OCI-LY7 (cell line): ENCODE measurements at regions not wholly inside any gene's neighbourhood (a gene's known extent, or its start where the extent isn't known, plus 50 kb on each side); places are given as distances from the start of the nearest gene placed in this dataset.

Source experiments
- BruUV-seq: library from RNA; stranded (reverse); fragments of 400-500 nt; replicated peaks from 2 replicates; lab custom pipeline; 2021; lab: Mats Ljungman, UMichigan
- CTCF ChIA-PET: fragments of 300-600 bp; sonication (Branson Sonifier 250); formaldehyde crosslinking; loops from one replicate; lab custom pipeline; 2022; ENCODE audit warnings: antibody characterized with exemption; ENCODE audit not compliant: unreplicated experiment; lab: Charles Lee
- POLR2A ChIA-PET: fragments of 300-600 bp; sonication (Branson Sonifier 250); formaldehyde crosslinking; loops from one replicate; lab custom pipeline; 2022; ENCODE audit warnings: antibody characterized with exemption; lab: Charles Lee
- DNase-seq: peaks from one replicate; pipeline ENCODE4 v3.0.0-alpha.2; 2015; ENCODE audit warnings: low spot score
- H2AFZ ChIP-seq: fragments of 200-600 bp; sonication (generic), shearing (Covaris generic); 2 replicates; pipeline ENCODE4 v1.6.1; 2014; ENCODE audit warnings: mild to moderate bottlenecking, antibody characterized with exemption, low read length, moderate library complexity
- H3K27ac ChIP-seq: fragments of 200-600 bp; sonication (generic); 2 replicates; pipeline ENCODE4 v1.5.1; 2014; ENCODE audit warnings: mixed run types, low read depth, mild to moderate bottlenecking, moderate library complexity, low read length, inconsistent platforms; ENCODE audit not compliant: poor library complexity, severe bottlenecking
- H3K36me3 ChIP-seq: fragments of 200-600 bp; sonication (generic); 2 replicates; pipeline ENCODE4 v1.6.1; 2014; ENCODE audit warnings: mild to moderate bottlenecking, antibody characterized with exemption, low read length, moderate library complexity, mixed read lengths; ENCODE audit not compliant: insufficient read depth
- H3K4me1 ChIP-seq: fragments of 200-600 bp; sonication (generic); 2 replicates; pipeline ENCODE4 v1.5.1; 2014; ENCODE audit warnings: mild to moderate bottlenecking, low read length; ENCODE audit not compliant: insufficient read depth, poor library complexity, severe bottlenecking
- H3K4me2 ChIP-seq: fragments of 200-600 bp; sonication (generic); 2 replicates; pipeline ENCODE4 v1.6.1; 2014; ENCODE audit warnings: mild to moderate bottlenecking, low read length
- H3K4me3 ChIP-seq: fragments of 200-600 bp; sonication (generic); 2 replicates; pipeline ENCODE4 v1.5.1; 2014; ENCODE audit warnings: mild to moderate bottlenecking, low read depth, low read length; ENCODE audit not compliant: poor library complexity, severe bottlenecking
- H3K79me2 ChIP-seq: fragments of 200-600 bp; sonication (generic); 2 replicates; pipeline ENCODE4 v1.6.1; 2016; ENCODE audit warnings: low read depth, mild to moderate bottlenecking, low read length, moderate library complexity, mixed read lengths; ENCODE audit not compliant: insufficient read depth
- H3K9me2 ChIP-seq: fragments of 200-600 bp; sonication (generic); 2 replicates; pipeline ENCODE4 v1.6.1; 2016; ENCODE audit warnings: mild to moderate bottlenecking, low read length, mixed read lengths; ENCODE audit not compliant: insufficient read depth
- H3K9me3 ChIP-seq: fragments of 200-600 bp; sonication (generic); 2 replicates; pipeline ENCODE4 v1.6.1; 2014; ENCODE audit warnings: mild to moderate bottlenecking, mixed run types, low read length, mixed read lengths
- H4K20me1 ChIP-seq: fragments of 200-600 bp; sonication (generic); 2 replicates; pipeline ENCODE4 v1.6.1; 2014; ENCODE audit warnings: mild to moderate bottlenecking, antibody characterized with exemption, low read length, moderate library complexity, mixed read lengths; ENCODE audit not compliant: insufficient read depth
- CTCF ChIP-seq: fragments of 200-600 bp; sonication (generic); conservative IDR thresholded peaks from 2 replicates; pipeline ENCODE4 v1.5.1; 2014; ENCODE audit warnings: mild to moderate bottlenecking, antibody characterized with exemption, low read length, moderate library complexity, mixed read lengths
- EZH2phosphoT487 ChIP-seq: fragments of 200-600 bp; sonication (generic); IDR thresholded peaks from 2 replicates; pipeline ENCODE4 v1.6.1; 2018; ENCODE audit warnings: low read depth, borderline replicate concordance, mild to moderate bottlenecking, mixed run types, antibody characterized with exemption, low read length, moderate library complexity, mixed read lengths
- intact Hi-C: fragments of 100-400 bp; cut with micrococcal nuclease; formaldehyde crosslinking; loops from one replicate; pipeline ENCODE4 v1.10.0; 2022; ENCODE audit not compliant: unreplicated experiment

- no peaks in the 10 kb centered on the region for H3K79me2 ChIP-seq
- no peaks in the 10 kb centered on the region for H3K9me3 ChIP-seq
- no peak for DNase-seq
- H3K4me3 ChIP-seq: no peak overlapping the region
- no peaks in the 10 kb centered on the region for H4K20me1 ChIP-seq
- H3K4me1 ChIP-seq: no peaks in the 10 kb centered on the region
- ChIA-PET CTCF (no interaction called here), POLR2A (no interaction called here)
- H3K9me2 ChIP-seq: no peaks in the 10 kb centered on the region
- TF ChIP-seq EZH2phosphoT487: no peak
- H3K4me2 ChIP-seq: no peak overlapping the region
- intact Hi-C loops: no loop called here
- BruUV-seq: no TSS peak
- no peaks in the 10 kb centered on the region for H3K36me3 ChIP-seq
- H2AFZ ChIP-seq: no peak overlapping the region
- no peak overlapping the region for H3K27ac ChIP-seq
These were observed 601.0 kb downstream of the TUSC7 start for GRCh38 chr3:117310536-117310935.

- no peak overlapping the region for H3K4me3 ChIP-seq
- no peak for DNase-seq
- intact Hi-C loops: no loop called here
- no peaks in the 10 kb centered on the region for H3K36me3 ChIP-seq
- no TSS peak for BruUV-seq
- no peak overlapping the region for H3K4me2 ChIP-seq
- ChIA-PET POLR2A (no interaction called here), CTCF (no interaction called here)
- H3K9me3 ChIP-seq: no peaks in the 10 kb centered on the region
- no peaks in the 10 kb centered on the region for H3K4me1 ChIP-seq
- TF ChIP-seq EZH2phosphoT487 (no peak), CTCF (no peak)
- no peak overlapping the region for H2AFZ ChIP-seq
- H3K9me2 ChIP-seq: no peaks in the 10 kb centered on the region
- no peaks in the 10 kb centered on the region for H4K20me1 ChIP-seq
- H3K27ac ChIP-seq: no peak overlapping the region
- no peaks in the 10 kb centered on the region for H3K79me2 ChIP-seq
These were observed 605.0 kb downstream of the TUSC7 start for GRCh38 chr3:117314441-117315150.

GRCh38 chr3:117322866-117323265 lies 613.3 kb downstream of the TUSC7 start:
- TF ChIP-seq EZH2phosphoT487: no peak
- TF ChIP-seq CTCF: no peak
- no peak overlapping the region for H3K4me2 ChIP-seq
- DNase-seq: no peak
- no peak overlapping the region for H3K27ac ChIP-seq
- H3K79me2 ChIP-seq: no peaks in the 10 kb centered on the region
- no peaks in the 10 kb centered on the region for H4K20me1 ChIP-seq
- no peak overlapping the region for H2AFZ ChIP-seq
- H3K4me1 ChIP-seq: no peaks in the 10 kb centered on the region
- no peaks in the 10 kb centered on the region for H3K36me3 ChIP-seq
- POLR2A ChIA-PET: interaction anchor here (0.7 kb wide), 1 partner anchor 155 kb away, joined by 3 read pairs; no protein-coding TSS in a partner anchor
- H3K4me3 ChIP-seq: no peak overlapping the region
- H3K9me2 ChIP-seq: no peaks in the 10 kb centered on the region
- no TSS peak for BruUV-seq
- 0 out of 2 replicates have a peak, but pooled peaks cover 4% of the 10 kb centered on the region for H3K9me3 ChIP-seq
- intact Hi-C loops: no loop called here
- CTCF ChIA-PET: no interaction called here
